ENCODE measurements at regions not wholly inside any gene's neighbourhood (a gene's known extent, or its start where the extent isn't known, plus 50 kb on each side); places are given as distances from the start of the nearest gene placed in this dataset.

DNA sequence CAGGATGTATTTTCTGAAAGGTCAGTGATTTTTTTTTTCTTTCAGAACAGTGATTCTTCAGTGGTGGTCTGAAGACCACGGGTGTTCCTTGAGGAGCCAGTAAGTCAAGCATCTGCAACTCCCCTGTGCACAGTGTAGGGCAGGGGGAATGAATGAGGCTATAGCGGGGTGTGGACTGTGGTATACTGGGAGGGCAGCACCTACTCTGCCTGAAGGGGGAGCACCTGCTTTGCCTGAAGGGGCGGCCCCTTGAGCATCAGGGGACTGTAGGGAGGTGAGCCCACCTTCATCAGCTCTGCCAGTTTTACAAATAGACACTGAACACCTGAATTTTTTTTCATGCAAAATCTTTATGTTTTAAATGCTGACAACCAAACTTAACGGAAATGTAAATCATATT is 77.5 kb upstream of the RIPOR2 start:
- DNase-seq = no peak

DNA sequence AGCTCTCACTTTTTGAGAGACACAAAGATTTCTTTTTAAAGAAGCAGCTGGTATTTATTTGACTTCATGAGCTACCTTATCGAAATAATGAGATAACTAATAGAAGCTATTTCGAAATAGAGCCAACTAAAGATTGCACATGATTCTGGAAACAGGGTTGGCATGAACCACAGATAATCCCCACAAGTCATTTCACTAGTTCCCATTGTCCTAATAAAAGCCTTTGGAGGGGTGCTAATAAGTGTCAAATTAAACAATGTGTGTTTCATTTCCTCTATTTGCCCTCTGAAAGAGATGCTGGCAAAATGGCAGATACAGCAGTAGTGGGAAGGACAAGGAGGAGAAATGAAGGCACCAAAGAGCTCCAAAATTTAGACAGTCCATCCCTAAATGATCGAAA is 78.6 kb upstream of the RIPOR2 start:
- no peak for DNase-seq

GRCh38 chr6:25014791-25015560 is 79.2 kb upstream of the RIPOR2 start:
- no peak for DNase-seq

DNA sequence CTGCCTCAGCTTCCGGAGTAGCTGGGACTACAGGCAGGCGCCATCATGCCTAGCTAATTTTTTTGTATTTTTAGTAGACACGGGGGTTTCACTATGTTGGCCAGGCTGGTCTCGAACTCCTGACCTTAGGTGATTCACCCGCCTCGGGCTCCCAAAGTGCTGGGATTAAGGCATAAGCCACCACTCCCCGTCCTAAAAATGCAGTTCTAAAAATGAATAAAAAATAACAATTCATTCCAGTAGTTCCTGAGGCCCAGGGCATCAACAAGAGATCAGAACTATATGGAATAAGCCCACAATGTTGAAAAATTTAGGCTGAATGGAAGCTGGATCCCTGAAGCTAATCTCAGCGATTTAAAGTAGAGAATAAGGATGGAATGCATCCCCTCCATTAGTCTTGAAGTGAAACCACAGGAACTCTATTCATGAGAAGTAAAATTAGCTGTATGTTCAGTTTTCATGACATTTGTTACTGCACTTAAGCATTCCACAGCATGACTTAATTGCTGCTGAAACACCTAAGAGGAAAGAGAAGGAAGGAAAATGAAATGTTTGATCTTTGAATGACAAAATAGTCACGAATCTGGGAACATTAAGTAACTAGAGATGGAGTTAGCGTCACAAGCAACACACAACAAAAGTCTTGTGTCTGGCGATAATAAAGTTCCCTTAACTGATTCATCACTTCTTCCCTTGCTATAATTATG is 80.4 kb upstream of the RIPOR2 start:
- no peak for DNase-seq

GRCh38 chr6:25017486-25017885 is 81.7 kb upstream of the RIPOR2 start:
- DNase-seq = no peak

DNA sequence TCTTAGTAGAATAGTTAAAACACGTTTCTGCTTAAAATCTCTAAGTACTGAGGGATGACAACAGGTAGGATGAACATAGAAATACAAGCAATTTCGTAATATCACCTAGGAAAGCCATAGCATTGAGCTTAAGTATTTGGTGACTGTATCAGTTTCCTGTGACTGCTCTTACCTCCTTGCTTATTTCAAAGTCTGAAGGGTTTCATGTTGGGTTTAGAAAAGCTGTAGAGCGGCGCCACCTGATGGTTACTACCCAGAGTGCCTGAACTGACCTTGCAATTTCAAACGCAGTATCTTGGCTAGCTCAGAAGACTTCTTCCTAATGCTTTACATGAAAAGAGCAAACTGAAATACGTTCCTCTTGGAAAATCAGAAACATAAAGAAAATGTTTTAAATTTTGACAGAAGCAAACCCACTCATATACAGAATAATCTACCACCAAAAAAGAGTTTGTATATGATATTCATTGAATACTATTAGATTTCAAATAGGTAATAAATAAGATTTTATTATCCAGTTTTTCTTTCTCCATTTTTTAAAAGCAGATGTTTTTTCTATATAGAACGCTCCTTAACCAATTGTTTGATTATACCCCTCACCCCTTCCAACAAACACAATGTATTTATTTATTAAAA is 82.3 kb upstream of the RIPOR2 start:
- peak; percentile 81 for DNase-seq

DNA sequence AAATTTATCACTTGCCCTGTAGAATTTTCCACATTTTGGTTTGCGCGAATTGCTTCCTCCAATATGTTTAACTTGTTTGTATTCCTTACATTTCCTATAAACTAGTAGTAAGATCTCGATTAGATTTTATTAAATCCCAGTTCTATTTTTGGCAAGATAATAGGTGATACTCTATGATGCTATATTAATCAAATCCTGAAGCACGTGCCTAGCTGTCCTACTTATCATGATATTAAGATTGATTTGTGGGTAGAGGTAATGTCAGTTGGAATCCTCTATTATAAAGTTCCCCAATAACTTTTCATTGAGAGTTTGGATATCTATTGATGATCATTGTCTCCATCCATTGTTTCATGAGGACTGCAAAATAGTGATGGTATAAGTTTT is 82.8 kb upstream of the RIPOR2 start:
- DNase-seq = no peak

DNA sequence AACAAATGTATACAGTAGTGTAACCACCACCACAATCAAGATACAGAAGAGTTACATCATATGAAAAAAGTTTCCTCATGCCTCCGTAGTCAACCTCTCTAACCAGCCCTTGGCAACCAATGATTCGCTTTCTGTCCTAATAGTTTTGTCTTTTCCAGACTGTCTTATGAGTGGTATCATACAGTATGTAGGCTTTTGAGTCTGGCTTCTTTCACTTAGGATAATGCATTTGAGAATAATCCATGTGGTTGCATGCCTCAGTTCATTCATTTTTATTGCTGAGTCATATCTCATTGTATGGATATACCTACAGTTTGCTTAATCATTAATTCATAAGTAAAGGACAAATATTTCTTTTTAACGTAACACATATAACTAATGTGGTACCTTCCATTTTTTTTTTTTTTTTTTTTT is 86.4 kb upstream of the RIPOR2 start:
- DNase-seq = peak; percentile 69

DNA sequence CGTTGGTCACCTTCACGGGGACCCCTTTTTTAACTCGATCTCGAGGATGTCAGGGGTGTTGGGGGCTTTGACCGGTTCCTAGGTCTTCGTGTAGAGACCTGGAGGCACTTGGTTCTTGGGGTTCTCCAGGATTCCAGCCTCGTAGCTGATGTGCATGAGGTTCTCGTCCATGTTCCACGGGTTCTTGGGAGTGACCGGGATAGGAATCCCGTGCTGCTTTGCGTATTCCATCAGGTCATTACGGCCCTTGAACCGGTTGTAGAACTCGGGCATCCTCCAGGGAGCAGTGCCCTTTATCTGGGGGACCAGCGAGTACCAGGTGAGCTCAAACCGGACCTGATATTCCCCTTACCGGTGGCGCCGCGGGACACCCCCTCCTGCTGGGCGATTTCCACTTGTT is 88.0 kb upstream of the RIPOR2 start:
- no peak for DNase-seq

DNA sequence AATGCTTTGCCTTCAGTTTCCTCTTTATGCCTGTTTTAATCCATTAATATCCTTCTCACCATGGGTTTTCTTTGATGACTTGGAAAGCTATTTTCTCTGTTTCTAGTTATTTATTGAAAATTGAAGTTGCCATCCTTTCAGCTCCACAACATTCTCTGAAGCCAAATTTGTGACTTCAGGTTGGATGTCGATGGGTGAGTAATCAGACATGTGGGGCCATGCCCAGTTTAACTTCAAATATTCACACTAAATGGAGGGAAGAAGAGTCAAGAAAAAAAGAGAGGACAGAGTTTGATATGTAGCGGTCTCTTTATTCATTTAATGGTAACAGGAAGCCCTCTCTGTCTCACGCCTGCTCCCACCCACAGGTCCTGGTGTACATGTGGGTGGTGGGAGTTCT is 89.1 kb upstream of the RIPOR2 start:
- DNase-seq = no peak

- DNase-seq = peak; percentile 52
Observed at GRCh38 chr6:25025248-25025918, 89.6 kb upstream of the RIPOR2 start.

DNA sequence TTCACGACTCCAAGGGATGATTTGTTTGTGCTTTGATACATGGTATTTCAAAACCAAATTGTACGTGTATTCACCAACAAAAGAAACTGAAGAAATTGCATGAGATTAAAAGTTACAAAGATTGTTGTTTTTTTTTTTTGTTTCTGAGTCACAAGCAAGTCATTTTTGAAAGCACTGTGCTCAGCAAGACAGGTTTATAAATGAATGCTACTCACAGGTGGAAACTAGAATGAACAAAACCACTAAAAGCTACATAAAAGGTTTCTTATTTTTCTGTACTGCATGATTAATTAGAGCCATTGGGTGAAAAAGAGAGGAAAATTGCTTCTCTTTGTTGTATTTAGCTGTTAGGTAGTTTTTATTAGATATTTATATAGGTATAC is 90.2 kb upstream of the RIPOR2 start:
- no peak for DNase-seq

DNA sequence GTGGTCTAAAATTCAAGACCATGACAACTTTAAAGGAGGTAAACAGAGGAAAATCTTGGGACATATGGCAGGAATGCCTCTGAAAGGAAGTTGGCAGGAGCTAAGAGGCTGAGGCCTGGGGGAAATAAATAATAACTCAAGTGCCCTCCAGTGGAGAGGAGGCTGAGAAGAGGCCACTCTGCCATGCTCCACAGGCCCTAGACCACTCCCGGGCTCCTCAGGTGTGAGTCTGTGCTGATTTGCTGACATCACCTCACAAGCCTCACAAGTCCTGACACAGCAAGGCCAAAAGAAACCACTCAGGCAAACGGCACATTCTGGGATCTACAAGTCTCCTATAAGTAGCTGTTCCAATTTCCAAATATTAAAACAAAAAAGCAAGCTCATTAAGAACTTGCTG is 91.0 kb upstream of the RIPOR2 start:
- peak; percentile 46 for DNase-seq

DNA sequence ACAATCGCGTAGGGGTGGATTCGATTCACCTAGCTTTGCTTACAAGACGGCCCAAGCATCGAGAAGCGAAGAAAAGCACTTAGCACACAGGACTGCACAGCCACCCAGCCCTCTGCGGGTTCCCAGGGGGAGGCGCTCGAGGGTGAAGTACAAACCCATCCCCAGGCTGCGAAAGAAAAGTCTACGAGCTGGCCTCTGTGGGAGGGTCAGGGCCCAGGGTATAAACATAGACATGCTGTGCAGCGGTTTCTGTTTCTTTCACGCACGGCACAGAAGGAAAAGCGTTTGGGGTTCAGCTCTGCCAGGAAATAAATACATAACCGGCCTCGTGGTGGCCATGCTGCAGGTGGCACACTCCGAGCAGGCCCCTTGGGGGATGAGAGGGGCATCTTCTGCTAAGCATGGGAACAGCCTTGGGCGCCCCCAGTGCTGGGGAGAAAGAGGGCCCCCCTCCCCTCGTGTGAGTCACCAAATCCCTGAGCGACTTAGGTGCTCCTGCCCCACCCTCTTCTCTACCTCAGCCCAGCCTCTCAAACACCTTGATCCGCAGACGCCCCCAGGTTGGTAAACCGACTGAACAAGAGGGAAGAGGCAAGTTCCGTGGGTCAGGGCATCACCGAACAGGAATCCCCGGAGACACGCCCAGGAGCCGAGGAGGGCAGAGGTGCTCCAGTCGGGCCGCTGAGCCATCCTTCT is 91.6 kb upstream of the RIPOR2 start:
- peak; percentile 73 for DNase-seq

- no peak for DNase-seq
Observed at GRCh38 chr6:25028328-25028727, 92.6 kb upstream of the RIPOR2 start.

- DNase-seq = no peak
Observed at GRCh38 chr6:25032934-25033333, 97.2 kb upstream of the RIPOR2 start.

DNA sequence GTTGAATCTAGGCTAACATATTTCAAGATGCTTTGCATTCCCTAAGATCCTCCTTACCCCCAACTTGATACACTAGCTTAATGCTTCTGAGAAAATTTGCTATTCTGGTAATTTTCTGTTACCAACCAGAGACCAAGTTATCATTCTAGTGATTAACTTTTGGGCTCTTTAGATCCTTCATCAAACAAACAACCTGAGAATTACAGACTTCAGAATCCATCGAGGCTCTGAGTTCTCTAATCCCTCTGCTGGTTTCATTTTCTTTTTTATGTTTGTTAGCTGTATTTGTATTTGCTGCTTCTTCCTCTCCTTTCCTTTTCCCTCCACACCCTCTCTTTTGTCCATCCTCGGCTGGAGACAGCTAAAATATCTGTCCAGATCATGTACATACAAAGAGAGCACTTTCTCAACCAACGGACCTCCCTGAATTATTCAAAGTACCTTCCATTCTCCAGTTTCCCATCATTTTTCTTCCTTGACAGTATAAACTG is 98.7 kb upstream of the RIPOR2 start:
- no peak for DNase-seq

GRCh38 chr6:25035174-25035511 is 99.4 kb upstream of the RIPOR2 start:
- DNase-seq = no peak

- peak; percentile 94 for DNase-seq
Observed at GRCh38 chr6:25035512-25036435, 100.0 kb upstream of the RIPOR2 start.

- no peak for DNase-seq
Observed at GRCh38 chr6:25036461-25036860, 100.7 kb upstream of the RIPOR2 start.

DNA sequence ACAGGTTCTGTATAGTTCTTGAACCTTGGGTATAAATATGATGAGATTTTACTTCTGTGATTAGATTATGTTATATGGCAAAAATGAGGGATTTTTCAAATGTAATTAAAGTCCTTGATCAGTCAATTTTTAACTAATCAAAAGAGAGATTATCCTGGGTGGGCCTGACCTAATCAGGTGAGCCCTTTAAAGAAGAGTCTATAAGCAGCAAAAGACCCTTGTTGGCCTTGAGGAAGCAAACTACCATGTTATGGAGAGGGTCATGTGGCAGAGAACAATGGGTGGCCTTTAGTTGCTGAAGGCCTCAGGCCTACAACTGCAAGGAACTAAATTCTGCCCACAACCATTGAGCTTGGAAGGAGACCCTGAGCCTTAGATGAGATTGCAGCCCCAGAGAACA is 102.5 kb upstream of the RIPOR2 start:
- no peak for DNase-seq

DNA sequence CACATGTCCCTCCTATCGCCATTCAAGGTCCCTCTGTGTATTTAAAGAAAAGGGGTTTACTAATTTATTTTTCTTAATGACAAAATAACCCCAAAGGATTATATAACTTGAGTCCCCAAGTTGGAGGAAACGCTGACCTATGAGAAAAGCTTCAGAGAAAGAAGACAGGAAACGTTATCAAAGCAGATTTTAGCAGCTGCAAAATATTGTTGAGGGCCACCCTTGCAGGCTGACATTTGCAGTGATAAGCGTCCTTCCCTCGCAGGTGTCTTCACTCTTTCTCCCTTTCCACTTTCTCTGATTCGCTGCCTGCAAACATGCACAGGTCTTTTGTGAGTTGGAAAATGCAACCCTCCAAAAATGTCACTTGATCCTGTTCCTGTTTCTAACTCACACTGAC is 103.2 kb upstream of the RIPOR2 start:
- DNase-seq = peak; percentile 59

Measured in hematopoietic multipotent progenitor cell treated with erythropoietin and hydrocortisone succinate and interleukin-3 and kit ligand, for 4 days (in vitro differentiated cells).